CD4-positive, alpha-beta T cell treated with Interleukin-4 for 4 hours (primary cell): ENCODE measurements at regions not wholly inside any gene's neighbourhood (a gene's known extent, or its start where the extent isn't known, plus 50 kb on each side); places are given as distances from the start of the nearest gene placed in this dataset.
"Not testable (repeated sequence)": the region's sequence is repeated elsewhere in the genome, so short reads cannot be mapped to it uniquely, and the experiment has no call there.

ENCODE experiments used
- DNase-seq: peaks from one replicate; pipeline ENCODE4 v3.0.0-alpha.2; 2020

DNA sequence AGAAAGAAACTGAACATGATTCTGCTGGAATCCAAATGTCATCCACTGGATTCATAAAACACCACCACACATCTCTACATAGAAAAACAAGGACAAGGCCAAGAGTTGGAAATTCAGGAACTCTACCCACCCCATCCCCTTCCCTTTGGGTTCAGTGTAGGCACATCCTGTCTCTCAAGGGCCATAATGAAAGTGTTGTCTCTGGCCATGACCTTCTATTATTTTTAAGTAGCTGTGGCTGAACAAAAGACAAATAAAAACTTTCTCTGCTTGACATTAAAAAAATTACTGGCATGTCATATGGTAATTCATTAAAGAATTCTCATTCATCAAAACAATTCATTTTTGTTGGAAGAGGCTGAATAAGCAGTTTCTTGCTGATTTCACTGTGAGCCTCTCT is 54.9 kb upstream of the ZBTB18 start:
- no peak for DNase-seq

DNA sequence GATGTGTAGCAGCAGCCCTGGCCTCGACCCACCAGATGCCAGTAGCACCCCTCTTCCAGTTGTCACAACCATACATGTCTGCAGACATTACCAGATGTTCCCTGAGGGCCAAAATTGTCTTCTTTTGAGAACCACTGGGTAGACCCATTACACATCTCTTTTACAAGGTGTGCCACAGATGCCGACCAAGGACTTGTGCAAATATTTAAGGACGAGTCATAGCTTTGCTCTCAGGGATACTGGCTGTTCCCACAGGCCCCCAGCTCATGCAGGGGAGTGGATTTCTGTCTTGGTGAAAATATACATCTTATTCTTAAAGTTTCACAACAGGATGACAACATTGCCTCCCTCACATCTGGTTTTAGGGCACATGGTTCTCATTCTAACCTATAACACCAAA is 59.4 kb upstream of the ZBTB18 start:
- DNase-seq, result no peak

DNA sequence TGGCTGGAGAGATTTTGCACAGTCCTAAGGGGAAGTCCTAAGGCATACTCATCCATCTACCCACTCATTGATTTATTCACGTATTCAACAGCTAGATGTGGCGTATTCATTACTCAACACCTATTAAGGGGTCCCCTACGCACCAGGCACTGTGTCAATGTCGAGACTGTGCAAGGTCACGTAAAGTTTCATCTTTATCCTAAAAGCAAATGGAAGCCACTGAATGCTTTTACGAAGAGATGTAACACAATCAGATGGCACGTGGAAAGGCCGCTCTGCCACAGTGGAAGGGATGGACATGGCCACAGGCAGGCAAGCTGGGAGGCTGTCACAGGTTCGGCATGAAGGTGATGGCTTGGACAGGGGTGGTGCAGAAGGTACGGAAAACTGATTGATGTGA is 66.3 kb upstream of the ZBTB18 start:
- no peak for DNase-seq

DNA sequence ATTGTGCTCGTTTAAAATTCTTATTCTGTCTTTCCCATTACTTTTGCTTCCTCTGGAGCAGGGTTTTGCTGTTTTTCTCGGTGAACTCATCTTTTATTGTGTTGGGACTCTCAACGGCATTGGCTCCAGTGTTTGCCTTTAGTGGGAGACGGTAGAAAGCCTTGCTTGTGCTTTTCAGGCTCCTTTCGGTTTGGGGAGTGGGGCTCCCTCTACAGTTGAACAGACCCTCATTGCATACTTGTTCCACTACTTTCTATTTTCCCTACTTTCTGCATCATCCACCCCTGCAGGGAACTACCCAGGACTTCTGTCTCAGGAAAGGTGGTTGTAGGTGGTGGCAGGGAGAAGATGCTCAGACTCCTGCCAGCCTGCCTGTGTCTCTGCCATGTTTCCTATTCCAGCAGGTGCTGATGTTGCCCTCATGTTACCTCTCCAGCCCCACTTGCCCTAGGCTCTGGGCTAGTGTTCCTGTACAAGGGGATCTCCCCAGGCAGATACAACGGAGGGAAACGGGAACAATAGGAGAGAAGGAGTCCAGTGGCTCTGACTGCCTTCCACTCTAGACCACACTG is 68.5 kb upstream of the ZBTB18 start:
- DNase-seq, result no peak

DNA sequence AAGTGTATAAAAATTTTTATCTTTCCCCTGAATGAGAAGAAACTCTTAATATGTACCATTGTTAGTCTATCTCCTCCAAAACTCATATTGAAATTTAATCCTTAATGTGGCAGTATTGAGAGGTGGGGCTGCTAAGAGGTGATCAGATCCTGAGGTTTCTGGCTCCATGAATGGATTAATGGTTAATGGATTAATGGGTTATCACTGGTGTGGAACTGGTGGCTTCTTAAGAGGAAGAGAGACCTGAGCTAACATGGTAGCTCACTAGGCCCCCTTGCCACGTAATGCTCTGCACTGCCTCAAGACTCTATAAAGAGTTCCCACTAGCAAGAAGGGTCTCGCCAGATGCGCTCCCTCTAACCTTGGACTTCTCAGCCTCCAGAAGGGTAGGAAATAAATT is 70.6 kb upstream of the ZBTB18 start:
- DNase-seq, result no peak

DNA sequence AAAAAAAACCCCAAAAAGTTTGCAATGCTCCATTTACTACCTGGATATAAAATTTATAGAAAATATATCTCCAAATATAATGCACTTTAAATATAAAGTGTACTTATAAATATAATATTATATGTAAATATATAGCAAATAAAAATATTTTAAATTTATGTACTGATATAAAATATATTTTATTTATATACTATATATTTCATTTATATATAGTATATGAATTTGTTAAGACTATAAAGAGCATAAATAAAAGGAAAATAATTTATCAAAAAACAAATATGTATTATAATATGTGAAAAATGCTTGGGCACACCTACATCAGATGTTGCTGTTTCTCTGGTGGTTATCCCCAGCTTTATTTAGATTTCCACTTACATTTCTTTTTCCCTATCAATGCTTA is 71.0 kb upstream of the ZBTB18 start:
- no peak for DNase-seq

DNA sequence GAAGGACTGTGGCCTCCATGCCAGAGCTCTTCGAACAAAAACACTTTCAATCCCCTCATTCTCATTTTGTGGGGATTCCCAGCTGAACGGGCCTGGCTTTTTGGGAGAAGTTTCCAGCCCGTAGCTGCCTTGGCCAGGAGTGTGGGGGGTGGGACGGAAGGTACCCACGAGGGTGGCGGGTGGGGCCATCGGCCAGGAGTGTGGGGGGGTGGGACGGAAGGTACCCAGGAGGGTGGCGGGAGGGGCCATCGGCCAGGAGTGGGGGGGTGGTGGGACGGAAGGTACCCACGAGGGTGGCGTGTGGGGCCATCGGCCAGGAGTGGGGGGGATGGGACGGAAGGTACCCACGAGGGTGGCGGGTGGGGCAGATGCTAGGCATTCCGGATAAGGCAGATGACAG is 71.7 kb upstream of the ZBTB18 start:
- no peak for DNase-seq

DNA sequence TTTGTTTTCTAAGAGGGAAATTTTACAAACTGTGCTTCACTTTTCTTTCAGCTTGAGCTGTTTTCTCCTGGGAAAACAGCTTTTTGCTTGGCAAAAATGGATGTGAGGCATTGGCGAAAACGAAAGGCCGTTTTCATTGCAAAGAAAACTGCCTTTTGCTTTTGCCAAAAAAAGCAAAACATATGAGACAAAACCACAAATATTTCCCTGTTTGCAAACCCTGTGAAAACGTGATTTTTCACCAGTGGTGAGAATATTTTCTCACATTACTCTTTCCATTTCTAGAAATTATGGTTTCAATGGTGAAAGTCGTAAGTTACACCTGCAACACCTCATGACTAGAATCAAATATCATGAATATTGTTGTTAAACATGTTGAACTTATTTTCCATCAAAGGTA is 74.0 kb upstream of the ZBTB18 start:
- no peak for DNase-seq

DNA sequence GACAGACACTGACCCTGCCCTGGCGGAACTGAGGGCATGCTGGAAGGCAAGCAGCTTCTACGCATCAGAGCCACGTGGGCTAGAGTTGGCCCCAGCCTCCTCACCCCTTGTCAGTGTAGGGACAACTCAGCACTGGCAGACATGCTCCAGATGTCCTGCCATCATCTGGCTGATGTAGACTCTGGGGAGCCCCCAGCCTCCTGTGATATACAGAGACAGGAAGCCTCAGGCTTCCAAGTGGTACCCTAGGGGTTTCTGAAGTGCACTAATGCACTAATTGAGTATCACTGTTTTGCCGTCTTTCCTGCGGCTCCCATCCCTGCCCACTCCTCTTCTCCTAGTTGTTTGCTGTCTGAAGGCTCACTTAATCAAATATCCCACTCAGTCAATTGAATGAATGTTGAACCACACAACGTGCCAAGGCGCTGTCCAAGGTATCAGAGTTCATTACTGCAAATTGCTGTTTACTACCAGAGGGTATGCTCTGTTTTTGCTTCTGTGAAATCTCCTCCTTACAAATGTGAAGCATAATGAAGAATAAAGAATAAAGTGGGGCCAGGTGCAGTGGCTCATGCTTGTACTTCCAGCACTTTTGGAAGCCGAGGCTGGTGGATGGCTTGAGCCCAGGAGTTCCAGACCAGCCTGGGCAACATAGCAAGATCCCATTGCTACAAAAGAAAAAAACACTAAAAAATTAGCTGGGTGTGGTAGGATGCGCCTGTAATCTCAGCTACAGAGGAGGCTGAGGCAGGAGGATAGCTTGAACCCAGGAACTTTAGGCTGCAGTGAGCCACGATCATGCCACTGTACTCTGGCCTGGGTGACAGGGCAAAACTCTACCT is 76.4 kb upstream of the ZBTB18 start:
- no peak for DNase-seq

DNA sequence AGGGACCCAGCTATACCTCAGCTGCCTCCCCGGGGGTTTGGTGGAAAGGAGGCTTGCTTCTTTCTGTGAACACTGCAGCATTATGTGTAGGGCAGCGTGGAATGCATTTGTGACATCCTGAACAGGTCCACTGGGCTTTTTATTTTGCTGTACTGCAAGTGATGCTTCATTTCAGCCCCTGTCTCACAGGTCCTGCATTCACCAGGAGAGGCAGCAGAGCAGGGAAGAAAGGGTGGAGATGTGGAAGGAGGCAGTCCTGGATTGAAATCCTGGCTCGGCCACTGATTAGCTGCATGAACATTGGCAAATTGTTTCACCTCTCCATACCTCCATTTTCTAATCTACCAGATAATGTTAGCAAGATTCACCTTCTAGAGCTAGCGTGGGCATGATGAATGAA is 77.9 kb upstream of the ZBTB18 start:
- DNase-seq, result no peak

DNA sequence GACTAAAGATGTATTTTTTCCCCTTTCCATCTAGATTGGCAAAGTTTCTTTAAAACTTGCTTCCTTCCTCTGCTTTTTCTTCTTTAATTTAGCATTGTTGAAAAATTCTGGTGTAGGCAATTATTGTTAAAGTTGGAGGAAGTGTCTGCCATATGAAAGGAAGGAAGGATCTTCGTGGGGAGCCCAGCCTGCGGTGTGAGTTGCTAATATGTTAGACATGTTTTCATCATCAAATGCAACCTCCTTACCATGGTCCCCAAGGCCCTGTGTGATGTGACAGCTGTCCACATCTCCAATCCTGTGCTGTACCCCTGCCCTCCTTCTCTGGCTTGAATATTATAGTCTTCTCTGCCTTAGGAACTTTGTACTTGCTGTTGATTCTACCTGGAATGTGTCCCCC is 81.0 kb upstream of the ZBTB18 start:
- no peak for DNase-seq

DNA sequence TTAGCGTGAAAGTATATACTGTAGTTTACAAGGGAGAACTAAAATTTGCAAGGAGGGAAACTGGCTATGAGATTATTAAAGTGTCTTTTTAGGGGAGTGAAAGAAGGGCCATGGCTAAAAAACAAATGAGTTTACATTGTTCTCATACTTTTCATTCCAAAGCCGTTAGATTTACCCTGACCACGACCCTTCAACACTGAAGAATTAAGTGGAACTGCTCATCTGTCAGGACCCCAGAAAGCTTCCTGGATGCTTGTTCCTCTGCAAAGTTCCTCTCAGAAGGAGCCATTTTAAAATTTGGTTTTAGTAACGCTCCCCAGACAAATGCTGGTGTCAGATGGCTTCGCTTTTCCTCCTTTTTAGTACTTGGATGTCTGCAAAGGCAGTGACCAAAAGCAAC is 82.7 kb upstream of the ZBTB18 start:
- no peak for DNase-seq

DNA sequence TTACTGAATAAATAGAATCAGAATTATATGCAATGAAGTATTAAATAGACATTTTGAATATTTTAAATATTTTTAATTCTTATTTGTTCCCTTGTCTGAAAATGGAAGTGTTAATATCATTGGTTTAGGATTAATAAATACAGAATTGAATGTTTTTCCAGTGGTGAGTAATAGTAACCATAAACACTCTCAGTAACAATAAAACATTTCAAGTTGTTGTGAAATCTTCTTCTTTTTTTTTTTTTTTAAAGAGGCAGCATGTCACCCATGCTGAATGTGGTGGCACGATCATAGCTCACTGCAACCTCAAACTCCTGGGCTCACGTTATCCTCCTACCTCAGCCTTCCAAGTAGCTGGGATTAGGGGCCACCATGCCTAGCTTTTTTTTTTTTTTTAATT is 86.2 kb upstream of the ZBTB18 start:
- no peak for DNase-seq

DNA sequence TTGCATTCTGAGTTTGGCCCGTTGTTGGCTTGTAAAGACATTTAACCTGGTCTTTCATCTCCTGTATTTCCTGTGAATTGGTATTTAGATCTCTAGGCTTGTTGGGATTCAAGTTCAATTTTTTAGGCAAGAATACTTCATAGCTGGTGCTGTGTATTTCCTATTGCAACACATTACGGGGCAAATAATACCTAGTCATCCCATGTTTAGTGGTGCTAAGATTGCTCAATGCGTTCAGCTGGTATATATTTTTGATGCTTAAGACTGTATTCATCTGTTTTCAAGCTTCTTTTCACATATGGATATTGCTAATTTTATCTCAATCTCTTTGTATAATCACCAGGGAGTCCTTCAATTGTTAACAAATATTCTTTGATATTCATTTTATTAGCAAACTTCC is 87.5 kb upstream of the ZBTB18 start:
- no peak for DNase-seq

DNA sequence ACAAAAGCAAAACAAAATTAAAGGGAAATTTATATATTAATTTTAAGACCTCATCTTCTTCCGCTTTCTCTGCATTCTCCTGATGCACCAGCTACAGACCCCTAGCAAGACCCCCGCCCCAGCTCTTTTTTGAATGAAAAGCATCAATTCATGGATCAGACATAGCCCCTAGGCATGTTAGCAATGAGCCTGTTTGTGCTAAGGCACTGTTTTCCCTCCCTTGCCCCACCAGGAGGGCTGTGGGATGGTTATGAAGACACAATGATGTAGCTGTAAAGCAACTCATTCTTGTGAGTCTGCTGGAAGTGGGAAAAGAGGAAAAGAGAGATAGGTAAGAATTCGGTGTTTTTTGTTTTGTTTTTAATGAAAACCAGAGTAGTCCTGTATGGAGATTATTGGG is 88.5 kb upstream of the ZBTB18 start:
- DNase-seq, result no peak

DNA sequence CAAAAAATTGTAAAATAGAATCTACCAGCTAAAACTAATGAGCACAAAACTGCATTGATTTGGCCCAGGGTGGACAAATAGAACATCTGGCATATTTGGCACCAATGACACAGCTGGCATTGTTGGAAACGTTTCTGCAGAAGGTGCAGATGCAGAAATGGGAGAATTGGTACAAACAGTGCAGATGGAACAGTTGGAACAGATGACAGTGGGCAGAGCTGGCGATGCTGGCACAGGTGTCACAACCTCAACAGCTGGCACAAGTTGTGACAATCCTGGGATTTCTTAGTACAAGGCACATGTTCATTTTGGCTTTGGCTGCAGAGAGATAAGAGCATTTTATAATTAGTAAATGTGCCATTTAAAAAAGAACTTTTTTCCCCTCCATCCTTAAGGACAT is 91.1 kb upstream of the ZBTB18 start:
- no peak for DNase-seq

DNA sequence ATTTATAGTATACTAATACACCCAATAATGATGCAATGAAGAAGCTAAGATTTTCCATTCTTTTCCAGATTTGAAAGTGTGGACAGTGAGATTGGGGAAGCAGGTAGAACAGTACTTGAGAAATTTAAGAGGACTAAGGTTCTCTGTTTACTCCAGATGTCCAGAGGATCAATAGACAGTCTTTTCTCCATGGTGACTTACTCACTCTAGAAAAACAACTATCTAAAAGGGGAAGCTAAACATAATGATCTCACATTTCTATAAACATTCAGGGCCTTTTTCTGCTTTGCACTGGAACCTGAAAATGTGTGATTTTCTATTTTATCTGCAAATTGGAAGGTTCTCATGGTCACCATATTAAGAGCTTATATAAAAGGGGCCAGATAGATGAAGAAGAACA is 93.9 kb upstream of the ZBTB18 start:
- no peak for DNase-seq

DNA sequence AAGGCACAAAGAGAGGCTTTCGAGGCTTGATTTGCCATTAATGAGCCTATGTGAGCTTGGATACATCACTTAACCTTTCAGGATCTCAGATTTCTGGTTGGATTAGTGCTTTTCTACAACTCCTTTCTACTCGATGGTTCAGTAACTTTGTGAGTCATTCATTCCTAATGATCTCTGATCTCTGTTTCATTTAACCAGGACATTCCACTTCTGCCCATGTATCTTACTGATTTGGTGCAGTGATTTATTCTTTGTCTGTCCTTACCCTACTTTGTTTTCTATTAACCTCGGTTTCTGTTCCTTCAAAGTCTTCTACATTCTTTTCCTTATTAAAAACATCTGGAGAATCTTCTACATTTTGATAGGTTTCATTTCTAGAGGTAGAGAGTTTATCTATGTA is 94.6 kb upstream of the ZBTB18 start:
- no peak for DNase-seq

DNA sequence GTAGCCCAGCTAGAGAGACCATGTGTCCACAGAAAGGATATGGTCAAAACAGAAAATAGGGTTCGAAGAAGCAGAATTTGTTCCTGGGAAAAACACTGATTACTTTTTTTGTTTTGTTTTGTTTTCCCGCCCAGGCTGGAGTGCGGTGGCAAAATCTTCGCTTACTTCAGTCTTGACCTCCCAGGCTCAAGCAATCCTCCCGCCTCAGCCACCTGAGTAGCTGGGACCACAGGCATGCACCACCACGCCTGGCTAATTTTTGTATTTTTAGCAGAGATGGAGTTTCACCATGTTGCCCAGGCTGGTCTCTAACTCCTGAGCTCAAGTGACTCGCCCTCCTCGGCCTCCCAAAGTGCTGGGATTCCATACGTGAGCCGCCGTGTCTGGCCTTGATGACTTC is 99.9 kb upstream of the ZBTB18 start:
- not testable (repeated sequence) for DNase-seq

DNA sequence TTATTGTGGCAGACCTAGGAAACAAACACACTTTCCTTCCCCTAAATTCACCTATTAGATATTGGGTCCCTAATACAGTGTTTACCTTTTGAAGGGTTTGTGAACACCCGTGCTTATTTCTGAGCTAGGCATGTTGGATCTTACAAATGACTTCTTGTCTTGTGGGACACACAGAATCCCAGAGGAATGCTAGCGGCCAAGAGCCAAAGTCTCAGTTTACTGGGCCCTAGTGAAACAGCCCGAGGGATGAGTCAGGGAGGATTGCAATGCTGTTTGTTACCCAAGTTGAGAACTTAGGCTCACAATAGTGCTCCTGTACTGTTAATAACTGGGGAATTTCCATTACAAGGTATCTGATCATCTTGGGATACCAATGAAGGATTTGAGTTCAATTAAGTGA is 100.1 kb upstream of the AKT3 start:
- no peak for DNase-seq

DNA sequence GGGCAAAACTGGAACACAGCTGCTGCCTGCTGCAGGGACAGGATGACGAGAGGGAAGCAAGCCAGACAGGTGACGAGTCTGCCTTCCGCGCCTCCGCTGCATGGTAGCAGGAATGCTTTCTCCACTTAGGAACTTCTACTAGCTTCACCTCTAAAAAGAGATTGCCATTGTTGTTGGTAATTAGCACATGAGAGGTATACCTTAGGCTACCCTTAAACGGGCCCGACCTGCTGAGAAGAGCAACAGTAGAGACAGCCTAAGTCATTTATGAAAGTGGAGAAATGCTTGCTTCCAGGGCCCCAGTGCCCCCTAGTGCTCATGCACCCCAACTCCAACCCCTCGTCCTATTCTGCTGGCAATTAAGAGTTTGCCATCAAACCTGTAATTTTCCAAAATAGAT is 96.9 kb upstream of the AKT3 start:
- peak; percentile 22 for DNase-seq

DNA sequence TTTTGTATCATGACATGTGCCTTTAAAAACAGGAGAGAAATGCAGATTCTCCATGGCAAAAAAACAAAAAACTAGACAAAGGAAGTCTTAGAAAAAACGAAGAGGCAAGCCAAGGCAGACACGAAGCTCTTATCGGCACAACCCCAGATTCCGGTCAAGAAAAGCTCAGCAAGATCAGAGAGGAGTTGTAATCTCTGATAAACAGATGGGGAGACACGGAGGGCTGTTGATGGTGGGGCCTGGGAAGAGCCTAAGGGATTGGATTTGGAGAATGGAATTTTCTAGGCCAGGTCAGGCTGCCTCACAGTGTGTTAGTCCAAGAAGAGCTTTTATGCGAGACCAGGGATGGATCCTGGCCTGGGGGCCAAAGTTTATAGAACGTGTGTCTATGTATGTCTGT is 96.2 kb upstream of the AKT3 start:
- no peak for DNase-seq

DNA sequence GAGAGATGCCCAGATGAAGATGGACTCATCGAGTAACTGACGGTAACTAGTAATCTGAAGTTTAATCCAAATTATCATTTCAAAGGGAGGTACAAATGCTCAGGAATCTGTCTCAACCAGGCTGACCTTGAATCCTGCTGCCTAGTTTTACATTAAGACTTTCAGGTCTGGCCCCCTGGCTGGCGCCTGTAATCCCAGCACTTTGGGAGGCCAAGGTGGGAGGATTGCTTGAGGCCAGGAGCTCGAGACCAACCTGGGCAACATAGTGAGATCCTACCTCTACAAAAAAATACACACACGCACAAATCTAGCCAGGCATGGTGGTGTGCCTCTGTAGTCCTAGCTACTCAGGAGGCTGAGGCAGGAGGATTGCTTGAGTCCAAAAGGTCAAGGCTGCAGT is 95.7 kb upstream of the AKT3 start:
- no peak for DNase-seq

DNA sequence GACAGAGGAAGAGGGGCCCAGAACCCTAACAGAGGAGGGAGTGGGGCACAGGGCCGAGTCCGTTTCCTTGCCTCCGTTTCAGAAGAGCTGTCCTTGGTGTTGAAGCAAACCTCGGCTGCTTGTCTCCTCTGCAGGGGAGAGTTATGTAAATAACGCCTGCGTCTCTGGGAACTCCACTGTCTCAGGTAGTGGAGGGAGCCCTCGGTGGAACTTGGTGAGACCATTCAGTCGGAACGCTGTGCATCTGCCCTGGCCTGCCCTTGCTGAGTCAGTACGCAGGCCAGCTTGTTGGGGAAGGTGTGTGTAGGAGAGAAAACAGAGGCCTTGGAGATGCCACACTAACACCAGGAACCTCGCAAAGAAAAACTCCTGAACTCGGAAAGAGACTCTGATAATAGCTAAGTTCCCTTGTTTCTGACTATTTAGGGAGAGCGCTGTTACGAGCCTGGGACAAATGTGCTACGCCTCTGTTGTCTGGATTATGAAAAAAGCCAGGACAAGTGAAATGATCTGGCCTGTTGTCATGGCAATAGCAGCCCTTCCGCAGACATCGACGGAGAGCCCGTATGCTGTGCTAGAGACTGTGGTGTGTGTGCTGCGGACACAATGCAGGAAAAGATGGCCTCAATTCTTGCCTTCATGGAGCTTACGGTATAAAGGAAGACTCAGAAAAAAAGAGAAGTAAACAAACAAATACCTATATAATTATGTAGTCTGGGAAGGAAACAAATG is 94.6 kb upstream of the AKT3 start:
- no peak for DNase-seq
